Activated CD4-positive, alpha-beta memory T cell treated with anti-CD3 and anti-CD28 coated beads for 36 hours (primary cell): ENCODE measurements at regions not wholly inside any gene's neighbourhood (a gene's known extent, or its start where the extent isn't known, plus 50 kb on each side); places are given as distances from the start of the nearest gene placed in this dataset.
A peak's percentile ranks its signal among the peaks of the same experiment; 100 is the strongest.
"Not testable (repeated sequence)": the region's sequence is repeated elsewhere in the genome, so short reads cannot be mapped to it uniquely, and the experiment has no call there.

ENCODE experiments used
- CTCF ChIA-PET: fragments of 350-600 bp; sonication (Branson Sonifier 250); formaldehyde crosslinking; loops from one replicate; lab custom pipeline; 2021; ENCODE audit warnings: antibody characterized with exemption, inconsistent platforms; lab: Charles Lee
- POLR2A ChIA-PET: fragments of 350-600 bp; sonication (Branson Sonifier 250); formaldehyde crosslinking; loops from one replicate; lab custom pipeline; 2021; ENCODE audit warnings: antibody characterized with exemption; lab: Charles Lee
- DNase-seq: peaks from one replicate; pipeline ENCODE4 v3.0.0-alpha.2; 2020
- H3K27ac Mint-ChIP-seq: one replicate; pipeline ENCODE4 v1.8.0; 2021; ENCODE audit warnings: mixed read lengths
- H3K27me3 Mint-ChIP-seq: one replicate; pipeline ENCODE4 v1.8.0; 2021; ENCODE audit warnings: mixed read lengths
- H3K36me3 Mint-ChIP-seq: one replicate; pipeline ENCODE4 v1.8.0; 2021; ENCODE audit warnings: mixed read lengths
- H3K4me1 Mint-ChIP-seq: one replicate; pipeline ENCODE4 v1.8.0; 2021; ENCODE audit warnings: low read depth, mixed read lengths
- H3K4me3 Mint-ChIP-seq: one replicate; pipeline ENCODE4 v1.8.0; 2021; ENCODE audit warnings: mild to moderate bottlenecking, mixed read lengths
- H3K9me3 Mint-ChIP-seq: one replicate; pipeline ENCODE4 v1.8.0; 2021; ENCODE audit warnings: mixed read lengths
- intact Hi-C: fragments of 100-400 bp; cut with micrococcal nuclease; formaldehyde crosslinking; loops from one replicate; pipeline ENCODE4 v1.15.1; 2023

DNA sequence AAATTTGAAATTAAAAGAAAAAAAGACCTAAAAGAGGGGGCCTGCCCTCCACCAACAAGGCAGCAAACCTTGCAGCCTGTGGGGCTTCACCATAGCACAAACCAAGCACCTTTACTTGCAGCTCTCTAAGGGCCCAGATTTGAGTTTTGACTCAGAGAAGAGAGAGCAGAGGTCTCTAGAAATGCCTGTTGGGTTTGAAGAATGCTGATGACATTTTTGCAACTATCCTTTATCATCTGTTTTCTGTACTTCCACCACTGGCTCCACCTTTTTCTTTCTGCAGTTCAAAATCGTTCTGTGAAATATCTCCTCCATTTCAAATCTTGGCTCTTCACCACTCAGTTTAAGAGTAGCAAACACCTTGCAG, 83.8 kb upstream of the HMGA2 start:
- Mint-ChIP-seq H3K36me3 (no peaks in the 10 kb centered on the region), H3K4me1 (peaks cover 11% of the 10 kb centered on the region), H3K27ac (no peak overlapping the region), H3K9me3 (peaks cover 3% of the 10 kb centered on the region), H3K4me3 (peak overlapping the region; percentile 41), H3K27me3 (peaks cover 20% of the 10 kb centered on the region)
- CTCF ChIA-PET: interaction anchor here (0.7 kb wide), 1 partner anchor 1927 kb away, joined by 3 read pairs; no protein-coding TSS in a partner anchor
- intact Hi-C loops: no loop called here
- POLR2A ChIA-PET: no interaction called here
- no peak for DNase-seq

GRCh38 chr12:65740873-65741600, 83.2 kb upstream of the HMGA2 start:
- Mint-ChIP-seq H3K4me1 (peaks cover 11% of the 10 kb centered on the region), H3K36me3 (no peaks in the 10 kb centered on the region), H3K4me3 (peak overlapping the region; percentile 41), H3K27me3 (peaks cover 20% of the 10 kb centered on the region), H3K9me3 (peaks cover 3% of the 10 kb centered on the region), H3K27ac (no peak overlapping the region)
- ChIA-PET POLR2A (no interaction called here), CTCF (no interaction called here)
- peak; percentile 61 for DNase-seq
- intact Hi-C loops: no loop called here

DNA sequence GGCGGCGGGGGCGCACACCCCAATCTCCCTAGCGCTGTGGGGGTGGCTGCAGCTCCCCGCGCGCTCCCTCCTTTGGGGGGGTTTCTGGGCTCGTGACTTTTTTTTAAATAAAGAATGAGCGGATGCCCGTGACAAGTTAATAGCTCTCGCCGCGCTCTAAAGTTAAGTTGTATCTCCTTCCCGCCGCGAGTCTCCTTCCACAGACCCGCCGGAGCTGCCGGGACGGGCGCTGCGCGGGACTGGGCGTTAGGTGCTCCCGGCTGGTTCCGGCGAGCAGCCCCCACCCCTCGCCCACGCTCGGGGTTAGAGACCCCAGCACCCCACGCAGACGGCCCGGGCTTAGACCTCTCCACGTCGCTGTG, 82.6 kb upstream of the HMGA2 start:
- intact Hi-C loops: no loop called here
- POLR2A ChIA-PET: no interaction called here
- H3K9me3 Mint-ChIP-seq: peaks cover 3% of the 10 kb centered on the region
- H3K27me3 Mint-ChIP-seq: peaks cover 20% of the 10 kb centered on the region
- DNase-seq: no peak
- no peak overlapping the region for H3K4me3 Mint-ChIP-seq
- H3K27ac Mint-ChIP-seq: no peak overlapping the region
- H3K36me3 Mint-ChIP-seq: no peaks in the 10 kb centered on the region
- peaks cover 11% of the 10 kb centered on the region for H3K4me1 Mint-ChIP-seq
- CTCF ChIA-PET: no interaction called here

DNA sequence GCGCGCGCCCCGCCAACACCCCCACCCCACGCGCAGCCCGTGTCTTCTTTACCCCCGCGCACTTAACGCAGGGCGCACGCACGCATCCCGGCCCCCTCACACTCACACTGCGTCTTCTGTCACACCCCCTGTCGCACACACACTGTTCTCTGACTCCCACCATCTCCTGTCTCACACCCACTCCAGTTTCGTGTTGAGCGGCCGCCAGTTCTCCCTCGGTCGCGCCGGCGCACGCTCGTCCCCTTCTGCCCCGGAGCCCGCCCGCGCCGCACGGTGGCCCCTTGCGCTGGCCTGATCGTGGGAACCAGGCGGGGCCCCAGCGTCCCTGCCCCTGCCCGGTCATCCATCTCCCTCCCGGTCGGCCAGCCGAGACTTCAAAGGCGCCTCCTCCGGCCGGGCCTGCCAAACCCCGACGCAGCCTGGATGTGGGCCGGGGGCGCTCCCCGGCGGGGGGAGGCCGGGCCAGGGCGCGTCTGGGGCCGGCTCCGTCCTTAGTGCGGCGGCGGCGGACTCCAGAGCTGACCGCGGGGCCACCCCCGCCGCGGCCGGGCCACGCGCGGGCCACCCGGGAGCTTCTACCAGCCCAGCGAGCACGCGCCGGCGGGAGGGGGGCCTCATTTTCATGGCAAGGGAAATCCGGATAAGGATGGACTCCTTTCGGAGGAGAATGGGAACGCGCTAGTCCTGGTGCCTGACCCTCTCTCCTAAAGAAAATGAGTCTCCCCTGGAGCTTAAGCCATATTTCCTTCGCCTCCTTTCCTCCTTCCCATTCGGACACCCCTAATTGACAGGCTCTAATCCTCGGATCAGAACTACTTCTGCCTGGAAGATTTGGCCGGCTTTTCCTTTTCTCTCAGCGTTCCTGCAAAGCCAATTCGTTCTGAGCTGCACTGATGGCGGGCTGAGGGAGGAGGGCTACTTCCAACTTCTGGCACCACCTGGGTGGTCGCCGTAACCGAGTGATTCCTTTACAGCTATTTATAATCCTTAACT, 82.0 kb upstream of the HMGA2 start:
- POLR2A ChIA-PET: no interaction called here
- H3K9me3 Mint-ChIP-seq: peaks cover 3% of the 10 kb centered on the region
- H3K36me3 Mint-ChIP-seq: no peaks in the 10 kb centered on the region
- H3K4me1 Mint-ChIP-seq: peaks cover 11% of the 10 kb centered on the region
- CTCF ChIA-PET: no interaction called here
- no peak overlapping the region for H3K27ac Mint-ChIP-seq
- peaks cover 21% of the 10 kb centered on the region for H3K27me3 Mint-ChIP-seq
- peak overlapping the region; percentile 54 for H3K4me3 Mint-ChIP-seq
- no peak for DNase-seq
- intact Hi-C loops: no loop called here

GRCh38 chr12:65744236-65744840, 79.9 kb upstream of the HMGA2 start:
- DNase-seq, CTCF ChIA-PET, H3K4me3 Mint-ChIP-seq, intact Hi-C loops, POLR2A ChIA-PET, H3K27ac Mint-ChIP-seq, H3K9me3 Mint-ChIP-seq, H3K36me3 Mint-ChIP-seq: not testable (repeated sequence)
- H3K27me3 Mint-ChIP-seq: peaks cover 22% of the 10 kb centered on the region
- H3K4me1 Mint-ChIP-seq: peaks cover 11% of the 10 kb centered on the region

- H3K4me1 Mint-ChIP-seq: no peaks in the 10 kb centered on the region
Measured at GRCh38 chr12:65747338-65747737, 76.9 kb upstream of the HMGA2 start.

DNA sequence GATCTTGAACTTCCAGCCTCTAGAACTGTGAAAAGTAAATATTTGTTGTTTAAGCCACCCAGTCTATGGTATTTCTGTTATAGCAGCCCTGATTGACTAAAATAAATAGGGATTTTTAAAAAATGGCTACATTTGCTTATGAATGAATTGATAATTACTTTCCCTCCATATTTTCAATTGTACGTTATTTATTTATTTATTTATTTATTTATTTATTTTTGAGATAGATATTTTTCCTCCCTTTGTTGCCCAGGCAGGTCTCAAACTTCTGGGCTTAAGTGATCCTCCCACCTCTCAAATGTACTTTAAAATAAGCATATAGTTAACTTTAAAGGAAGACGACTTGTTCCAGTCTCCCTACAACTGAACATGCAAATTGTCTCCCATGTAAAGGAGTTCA, 76.0 kb upstream of the HMGA2 start:
- Mint-ChIP-seq H3K4me3 (no peak overlapping the region), H3K9me3 (no peaks in the 10 kb centered on the region), H3K27ac (no peak overlapping the region), H3K27me3 (peaks cover 4% of the 10 kb centered on the region), H3K36me3 (no peaks in the 10 kb centered on the region), H3K4me1 (no peaks in the 10 kb centered on the region)
- no peak for DNase-seq
- ChIA-PET POLR2A (no interaction called here), CTCF (no interaction called here)
- intact Hi-C loops: no loop called here

More at GRCh38 chr12:65747338-65747737, 76.9 kb upstream of the HMGA2 start:
- intact Hi-C loops: no loop called here
- Mint-ChIP-seq H3K9me3 (no peaks in the 10 kb centered on the region), H3K27me3 (peaks cover 10% of the 10 kb centered on the region), H3K4me3 (no peak overlapping the region), H3K27ac (no peak overlapping the region), H3K36me3 (no peaks in the 10 kb centered on the region)
- DNase-seq: no peak
- ChIA-PET POLR2A (no interaction called here), CTCF (no interaction called here)

DNA sequence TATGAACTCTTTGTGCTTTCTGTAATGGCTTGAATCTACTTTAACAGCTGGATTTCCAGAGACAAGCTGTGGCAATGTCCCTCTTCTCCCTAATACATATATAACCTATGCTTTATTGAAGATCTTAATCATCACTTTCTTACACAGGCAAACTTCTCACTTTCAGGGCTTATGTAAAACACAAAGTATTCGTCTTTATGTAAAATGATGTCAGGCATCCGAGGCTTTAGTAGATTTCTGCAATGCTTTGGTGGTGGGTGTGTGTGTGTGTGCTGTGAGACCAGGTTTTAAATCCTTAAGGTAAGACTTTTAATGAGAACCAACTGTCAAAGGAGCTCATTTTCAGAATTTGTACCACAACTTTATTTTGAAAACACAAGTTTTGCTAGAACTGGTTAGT, 70.0 kb upstream of the HMGA2 start:
- ChIA-PET CTCF (no interaction called here), POLR2A (no interaction called here)
- H3K27ac Mint-ChIP-seq: no peak overlapping the region
- intact Hi-C loops: no loop called here
- no peak for DNase-seq
- no peaks in the 10 kb centered on the region for H3K9me3 Mint-ChIP-seq
- no peaks in the 10 kb centered on the region for H3K36me3 Mint-ChIP-seq
- no peaks in the 10 kb centered on the region for H3K27me3 Mint-ChIP-seq
- peaks cover 7% of the 10 kb centered on the region for H3K4me1 Mint-ChIP-seq
- no peak overlapping the region for H3K4me3 Mint-ChIP-seq

DNA sequence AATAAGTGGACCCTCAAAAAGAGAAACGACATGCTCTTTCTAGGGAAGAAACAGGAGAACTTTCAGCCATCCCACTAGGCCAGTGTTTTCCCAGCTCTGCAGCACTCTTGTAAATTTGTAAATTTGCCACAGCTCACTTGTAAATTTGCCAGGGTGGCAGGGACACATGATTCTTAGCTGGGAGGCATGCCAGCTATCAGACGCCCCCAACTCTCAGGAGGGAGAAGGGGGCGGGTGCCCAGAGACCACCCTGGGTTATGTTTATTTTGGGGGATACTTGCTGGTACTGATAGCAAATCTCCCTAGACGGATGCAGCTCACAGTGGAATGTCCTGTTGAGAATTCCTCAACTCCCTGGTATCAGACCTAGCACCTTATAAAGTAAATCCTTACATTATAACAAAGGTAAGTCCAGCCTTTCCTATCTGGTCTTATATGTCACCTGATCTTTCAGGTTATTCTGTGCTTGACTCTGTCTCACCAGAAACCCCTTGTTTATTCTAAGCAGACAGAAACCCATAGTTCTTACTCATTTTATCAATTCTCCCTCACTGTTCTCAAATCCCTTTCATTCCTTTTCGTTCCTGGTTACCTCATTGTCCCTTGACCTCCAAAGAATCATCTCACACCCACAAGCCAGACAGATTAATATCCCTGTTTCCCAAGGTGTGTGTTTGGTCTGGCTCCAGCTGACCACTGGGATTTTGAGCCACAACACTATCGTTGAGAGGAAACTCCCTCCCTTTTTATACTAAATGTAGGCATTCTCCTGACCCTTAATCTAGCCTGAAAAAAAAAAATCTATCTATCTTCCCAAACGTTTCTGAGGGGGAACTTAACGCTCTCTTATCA, 69.3 kb upstream of the HMGA2 start:
- Mint-ChIP-seq H3K27ac (no peak overlapping the region), H3K36me3 (no peaks in the 10 kb centered on the region), H3K4me1 (peaks cover 7% of the 10 kb centered on the region), H3K27me3 (no peaks in the 10 kb centered on the region), H3K4me3 (no peak overlapping the region), H3K9me3 (no peaks in the 10 kb centered on the region)
- ChIA-PET POLR2A (no interaction called here), CTCF (no interaction called here)
- intact Hi-C loops: no loop called here
- no peak for DNase-seq

DNA sequence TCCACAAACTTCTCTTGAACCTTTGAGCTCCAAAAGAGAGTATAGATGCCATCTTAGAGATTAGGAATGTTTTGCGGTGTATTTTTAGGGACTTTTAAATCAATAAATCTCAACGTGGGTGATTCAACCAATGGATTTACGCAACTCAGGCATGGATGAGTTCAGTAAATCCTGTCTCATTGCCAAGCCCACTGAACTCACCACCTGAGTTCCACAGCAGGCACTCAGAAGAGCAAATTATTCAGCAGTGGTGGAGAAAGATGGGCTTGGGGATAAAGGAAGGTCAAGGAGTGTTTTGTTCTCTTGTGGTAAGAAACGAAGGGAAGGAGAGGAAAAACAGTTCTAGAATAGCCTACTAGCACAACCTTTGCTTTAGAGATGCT, 68.7 kb upstream of the HMGA2 start:
- H3K36me3 Mint-ChIP-seq: no peaks in the 10 kb centered on the region
- intact Hi-C loops: no loop called here
- no peaks in the 10 kb centered on the region for H3K27me3 Mint-ChIP-seq
- POLR2A ChIA-PET: no interaction called here
- H3K4me1 Mint-ChIP-seq: peaks cover 7% of the 10 kb centered on the region
- no peak for DNase-seq
- H3K9me3 Mint-ChIP-seq: no peaks in the 10 kb centered on the region
- H3K4me3 Mint-ChIP-seq: no peak overlapping the region
- no peak overlapping the region for H3K27ac Mint-ChIP-seq
- CTCF ChIA-PET: no interaction called here

- no peak overlapping the region for H3K27ac Mint-ChIP-seq
- H3K4me1 Mint-ChIP-seq: peaks cover 7% of the 10 kb centered on the region
- POLR2A ChIA-PET: no interaction called here
- no peaks in the 10 kb centered on the region for H3K27me3 Mint-ChIP-seq
- CTCF ChIA-PET: no interaction called here
- H3K9me3 Mint-ChIP-seq: no peaks in the 10 kb centered on the region
- no peak for DNase-seq
- no peak overlapping the region for H3K4me3 Mint-ChIP-seq
- H3K36me3 Mint-ChIP-seq: no peaks in the 10 kb centered on the region
- intact Hi-C loops: no loop called here
Measured at GRCh38 chr12:65756267-65756666, 68.0 kb upstream of the HMGA2 start.
